ENCODE measurements at regions not wholly inside any gene's neighbourhood (a gene's known extent, or its start where the extent isn't known, plus 50 kb on each side); places are given as distances from the start of the nearest gene placed in this dataset.

DNA sequence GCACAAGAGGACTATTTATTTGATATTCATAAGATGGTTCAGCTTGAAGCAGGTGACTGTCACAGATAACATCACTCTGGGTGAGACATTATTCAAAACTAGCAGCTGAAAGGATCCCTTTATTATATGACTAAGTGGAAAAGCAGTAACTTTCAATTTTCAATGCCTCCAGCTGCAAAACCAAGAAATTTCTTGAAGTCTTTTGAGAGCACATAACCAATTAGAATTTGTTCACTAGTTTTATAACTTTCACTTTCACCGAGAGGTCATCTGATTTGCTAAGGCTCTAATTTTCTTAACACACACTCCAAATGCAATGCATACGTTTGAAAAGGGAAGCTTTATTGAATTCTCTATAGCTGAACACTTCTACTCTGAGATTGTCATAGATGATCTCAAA is 88.6 kb upstream of the KLF14 start:
- TF ChIP-seq, protein P1, sequence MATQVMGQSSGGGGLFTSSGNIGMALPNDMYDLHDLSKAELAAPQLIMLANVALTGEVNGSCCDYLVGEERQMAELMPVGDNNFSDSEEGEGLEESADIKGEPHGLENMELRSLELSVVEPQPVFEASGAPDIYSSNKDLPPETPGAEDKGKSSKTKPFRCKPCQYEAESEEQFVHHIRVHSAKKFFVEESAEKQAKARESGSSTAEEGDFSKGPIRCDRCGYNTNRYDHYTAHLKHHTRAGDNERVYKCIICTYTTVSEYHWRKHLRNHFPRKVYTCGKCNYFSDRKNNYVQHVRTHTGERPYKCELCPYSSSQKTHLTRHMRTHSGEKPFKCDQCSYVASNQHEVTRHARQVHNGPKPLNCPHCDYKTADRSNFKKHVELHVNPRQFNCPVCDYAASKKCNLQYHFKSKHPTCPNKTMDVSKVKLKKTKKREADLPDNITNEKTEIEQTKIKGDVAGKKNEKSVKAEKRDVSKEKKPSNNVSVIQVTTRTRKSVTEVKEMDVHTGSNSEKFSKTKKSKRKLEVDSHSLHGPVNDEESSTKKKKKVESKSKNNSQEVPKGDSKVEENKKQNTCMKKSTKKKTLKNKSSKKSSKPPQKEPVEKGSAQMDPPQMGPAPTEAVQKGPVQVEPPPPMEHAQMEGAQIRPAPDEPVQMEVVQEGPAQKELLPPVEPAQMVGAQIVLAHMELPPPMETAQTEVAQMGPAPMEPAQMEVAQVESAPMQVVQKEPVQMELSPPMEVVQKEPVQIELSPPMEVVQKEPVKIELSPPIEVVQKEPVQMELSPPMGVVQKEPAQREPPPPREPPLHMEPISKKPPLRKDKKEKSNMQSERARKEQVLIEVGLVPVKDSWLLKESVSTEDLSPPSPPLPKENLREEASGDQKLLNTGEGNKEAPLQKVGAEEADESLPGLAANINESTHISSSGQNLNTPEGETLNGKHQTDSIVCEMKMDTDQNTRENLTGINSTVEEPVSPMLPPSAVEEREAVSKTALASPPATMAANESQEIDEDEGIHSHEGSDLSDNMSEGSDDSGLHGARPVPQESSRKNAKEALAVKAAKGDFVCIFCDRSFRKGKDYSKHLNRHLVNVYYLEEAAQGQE (IDR thresholded peaks at IDR 0.05; ENCODE audit: low read depth) = no peak
- TF ChIP-seq TAF1 (IDR thresholded peaks at IDR 0.05; ENCODE audit: low read depth) = no peak

DNA sequence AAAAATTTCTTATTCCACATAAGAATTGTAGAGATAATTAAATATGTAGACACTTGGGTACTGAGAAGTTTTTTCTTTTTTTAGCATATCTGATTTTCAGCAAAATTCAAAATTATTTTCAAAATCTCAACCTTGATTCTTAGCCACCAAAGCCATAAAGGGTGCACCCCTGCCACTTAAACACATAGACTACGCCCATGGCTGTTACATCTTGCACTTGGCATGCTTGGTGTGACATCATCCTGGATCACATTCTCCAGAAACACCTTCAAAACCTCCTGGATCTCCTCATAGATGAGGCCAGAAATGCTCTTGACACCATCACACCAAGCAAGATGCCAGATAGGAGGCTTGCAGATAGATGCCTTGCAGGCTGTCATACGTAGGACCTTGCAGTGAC is 89.1 kb upstream of the KLF14 start:
- TF ChIP-seq TCF12 (IDR thresholded peaks at IDR 0.05; ENCODE audit: low read depth) (no peak), EP300 (IDR thresholded peaks at IDR 0.05; ENCODE audit: borderline replicate concordance) (no peak), EGR1 (IDR thresholded peaks at IDR 0.05) (no peak), TEAD4 (IDR thresholded peaks at IDR 0.05) (no peak)

DNA sequence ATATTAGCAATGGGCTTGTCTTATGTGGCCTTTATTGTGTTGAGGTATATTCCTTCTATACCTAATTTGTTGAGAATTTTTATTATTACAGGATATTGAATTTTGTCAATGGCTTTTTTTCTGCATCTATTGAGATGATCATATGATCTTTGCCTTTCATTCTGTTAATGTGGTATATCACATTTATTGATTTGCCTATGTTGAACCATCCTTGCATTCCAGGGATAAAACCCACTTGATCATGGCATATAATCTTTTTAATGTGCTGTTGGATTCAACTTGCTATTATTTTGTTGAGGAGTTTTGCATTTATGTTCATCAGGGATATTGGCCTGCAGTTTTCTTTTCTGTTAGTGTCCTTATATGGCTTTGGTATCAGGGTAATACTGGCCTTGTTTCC is 91.8 kb upstream of the KLF14 start:
- TF ChIP-seq, protein P2, sequence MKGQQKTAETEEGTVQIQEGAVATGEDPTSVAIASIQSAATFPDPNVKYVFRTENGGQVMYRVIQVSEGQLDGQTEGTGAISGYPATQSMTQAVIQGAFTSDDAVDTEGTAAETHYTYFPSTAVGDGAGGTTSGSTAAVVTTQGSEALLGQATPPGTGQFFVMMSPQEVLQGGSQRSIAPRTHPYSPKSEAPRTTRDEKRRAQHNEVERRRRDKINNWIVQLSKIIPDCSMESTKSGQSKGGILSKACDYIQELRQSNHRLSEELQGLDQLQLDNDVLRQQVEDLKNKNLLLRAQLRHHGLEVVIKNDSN (IDR thresholded peaks at IDR 0.05) = no peak
- TF ChIP-seq CREB1 (IDR thresholded peaks at IDR 0.05; ENCODE audit: low read depth) (no peak), ZBTB7A (IDR thresholded peaks at IDR 0.05; ENCODE audit: low read depth) (no peak)
- TF ChIP-seq, protein P1 (IDR thresholded peaks at IDR 0.05; ENCODE audit: low read depth) = no peak

DNA sequence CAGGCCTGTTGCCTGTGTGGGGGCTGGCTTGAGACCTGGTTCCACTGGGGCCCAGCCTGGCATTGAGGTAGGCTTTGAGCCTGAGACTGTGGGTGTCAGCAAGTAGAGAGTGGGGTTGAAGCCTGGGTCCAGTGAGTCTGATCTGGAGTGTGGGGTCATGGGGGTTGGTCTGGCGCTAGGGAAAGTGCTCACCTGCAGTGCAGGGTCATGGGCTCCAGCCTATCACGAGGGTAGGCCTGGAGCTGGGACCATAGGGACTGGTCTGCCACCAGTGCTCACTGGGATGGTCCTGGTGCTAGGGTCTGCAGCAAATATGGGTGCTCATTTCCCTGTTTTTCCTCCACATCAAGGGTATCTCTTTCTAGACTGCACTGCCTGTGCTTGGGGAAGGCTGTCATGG is 95.4 kb upstream of the KLF14 start:
- no peak for TF ChIP-seq FOXM1 (IDR thresholded peaks at IDR 0.05; ENCODE audit: borderline replicate concordance, low read depth)
- TF ChIP-seq CREB1 (IDR thresholded peaks at IDR 0.05; ENCODE audit: low read depth) = no peak
- no peak for TF ChIP-seq RAD21 (IDR thresholded peaks at IDR 0.05; ENCODE audit: low read depth)
- TF ChIP-seq TEAD4 (IDR thresholded peaks at IDR 0.05) = no peak
- TF ChIP-seq NFIC (IDR thresholded peaks at IDR 0.05) = no peak
- TF ChIP-seq, protein P1 (IDR thresholded peaks at IDR 0.05; ENCODE audit: low read depth) = no peak
- no peak for TF ChIP-seq TCF12 (IDR thresholded peaks at IDR 0.05; ENCODE audit: low read depth)
- TF ChIP-seq ZBTB7A (IDR thresholded peaks at IDR 0.05; ENCODE audit: low read depth) = no peak
- no peak for TF ChIP-seq EGR1 (IDR thresholded peaks at IDR 0.05)
- no peak for TF ChIP-seq YY1 (IDR thresholded peaks at IDR 0.05; ENCODE audit: low read depth)
- TF ChIP-seq EP300 (IDR thresholded peaks at IDR 0.05; ENCODE audit: borderline replicate concordance) = no peak
- TF ChIP-seq, protein P3, sequence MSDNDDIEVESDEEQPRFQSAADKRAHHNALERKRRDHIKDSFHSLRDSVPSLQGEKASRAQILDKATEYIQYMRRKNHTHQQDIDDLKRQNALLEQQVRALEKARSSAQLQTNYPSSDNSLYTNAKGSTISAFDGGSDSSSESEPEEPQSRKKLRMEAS (IDR thresholded peaks at IDR 0.05) = no peak

DNA sequence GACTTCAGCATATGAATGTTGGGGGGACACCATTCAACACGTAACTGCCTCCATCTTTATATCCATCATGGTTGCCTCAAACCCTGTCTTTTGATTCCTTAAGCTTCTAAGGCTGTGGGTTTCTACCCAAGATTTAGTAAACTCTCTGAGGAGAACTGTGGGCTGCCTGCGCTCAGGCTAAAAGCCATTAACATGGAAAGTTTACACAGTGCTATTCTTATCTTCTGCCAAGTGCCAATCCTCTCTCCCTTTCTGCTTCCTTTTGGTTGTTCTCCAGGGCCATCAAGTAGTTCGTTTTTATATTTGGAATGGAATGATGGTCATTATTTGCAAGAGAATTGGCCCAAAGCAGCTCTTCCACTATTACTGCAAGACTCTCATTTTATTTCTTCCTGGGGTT is 97.3 kb upstream of the KLF14 start:
- TF ChIP-seq ZBTB7A (IDR thresholded peaks at IDR 0.05; ENCODE audit: low read depth) = no peak
- TF ChIP-seq CEBPB (IDR thresholded peaks at IDR 0.05) = no peak
- TF ChIP-seq, protein P1 (IDR thresholded peaks at IDR 0.05; ENCODE audit: low read depth) = no peak
- no peak for TF ChIP-seq FOXM1 (IDR thresholded peaks at IDR 0.05; ENCODE audit: borderline replicate concordance, low read depth)
- TF ChIP-seq NFIC (IDR thresholded peaks at IDR 0.05) = no peak
- no peak for TF ChIP-seq EGR1 (IDR thresholded peaks at IDR 0.05)
- TF ChIP-seq RAD21 (IDR thresholded peaks at IDR 0.05; ENCODE audit: low read depth) = no peak
- TF ChIP-seq, protein P2 (IDR thresholded peaks at IDR 0.05) = no peak
- TF ChIP-seq TCF12 (IDR thresholded peaks at IDR 0.05; ENCODE audit: low read depth) = no peak
- TF ChIP-seq EP300 (IDR thresholded peaks at IDR 0.05; ENCODE audit: borderline replicate concordance) = no peak
- no peak for TF ChIP-seq CREB1 (IDR thresholded peaks at IDR 0.05; ENCODE audit: low read depth)
- TF ChIP-seq YY1 (IDR thresholded peaks at IDR 0.05; ENCODE audit: low read depth) = no peak
- no peak for TF ChIP-seq TEAD4 (IDR thresholded peaks at IDR 0.05)
- TF ChIP-seq, protein P3 (IDR thresholded peaks at IDR 0.05) = no peak
- no peak for TF ChIP-seq TAF1 (IDR thresholded peaks at IDR 0.05; ENCODE audit: low read depth)

Data from Ishikawa (cell line).